Mesothelial cell of epicardium (in vitro differentiated cells): ENCODE measurements at regions not wholly inside any gene's neighbourhood (a gene's known extent, or its start where the extent isn't known, plus 50 kb on each side); places are given as distances from the start of the nearest gene placed in this dataset.

ENCODE experiments used
- DNase-seq, 2 experiments: peaks; one replicate each; pipeline ENCODE4 v3.0.0; 2021; ENCODE audit warnings: low spot score in 2 of 2; ENCODE audit not compliant: unreplicated experiment in 2 of 2
- H3K27ac Mint-ChIP-seq: 2 replicates; pipeline ENCODE4 v1.8.0; 2021; ENCODE audit warnings: mixed read lengths
- H3K27me3 Mint-ChIP-seq: 2 replicates; pipeline ENCODE4 v1.8.0; 2021; ENCODE audit warnings: low read depth, mixed read lengths
- H3K36me3 Mint-ChIP-seq: 2 replicates; pipeline ENCODE4 v1.8.0; 2021; ENCODE audit warnings: mixed read lengths
- H3K4me1 Mint-ChIP-seq: 2 replicates; pipeline ENCODE4 v1.8.0; 2021; ENCODE audit warnings: mixed read lengths
- H3K4me3 Mint-ChIP-seq: 2 replicates; pipeline ENCODE4 v1.8.0; 2021; ENCODE audit warnings: mild to moderate bottlenecking, moderate library complexity, mixed read lengths
- H3K9me3 Mint-ChIP-seq: 2 replicates; pipeline ENCODE4 v1.8.0; 2021; ENCODE audit warnings: mixed read lengths
- TF ChIP-seq, protein P1 (sequence below): fragments of 200-600 bp; sonication (generic); IDR thresholded peaks from one replicate; pipeline ENCODE4 v1.5.0; 2021; ENCODE audit warnings: antibody characterized with exemption; ENCODE audit not compliant: unreplicated experiment

DNA sequence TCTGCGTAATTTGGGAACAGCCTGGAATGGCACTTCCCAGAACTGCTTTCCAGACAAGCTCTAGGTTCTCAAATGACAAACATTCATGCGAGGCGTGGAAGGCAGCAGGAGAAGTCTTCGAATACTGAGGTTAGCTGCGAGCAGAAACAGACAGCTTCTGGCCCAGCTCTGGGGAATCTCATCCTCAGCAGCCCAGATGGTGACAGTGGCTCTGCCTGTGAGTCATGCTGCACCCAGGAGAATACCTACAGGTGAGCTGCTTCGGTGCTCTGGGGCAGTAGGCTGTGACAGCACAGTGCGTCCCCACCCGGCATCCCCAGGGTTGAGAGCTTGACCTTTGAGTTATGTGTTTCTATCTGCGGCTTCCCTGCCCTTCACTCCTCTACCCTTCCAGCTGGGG, 258.6 kb downstream of the KLF13 start:
- Mint-ChIP-seq H3K9me3 (peaks cover 28% of the 10 kb centered on the region), H3K27ac (no peak overlapping the region), H3K36me3 (no peaks in the 10 kb centered on the region), H3K27me3 (peaks cover 5% of the 10 kb centered on the region), H3K4me3 (no peak overlapping the region), H3K4me1 (no peaks in the 10 kb centered on the region)
- no peak for DNase-seq
- TF ChIP-seq, protein P1, sequence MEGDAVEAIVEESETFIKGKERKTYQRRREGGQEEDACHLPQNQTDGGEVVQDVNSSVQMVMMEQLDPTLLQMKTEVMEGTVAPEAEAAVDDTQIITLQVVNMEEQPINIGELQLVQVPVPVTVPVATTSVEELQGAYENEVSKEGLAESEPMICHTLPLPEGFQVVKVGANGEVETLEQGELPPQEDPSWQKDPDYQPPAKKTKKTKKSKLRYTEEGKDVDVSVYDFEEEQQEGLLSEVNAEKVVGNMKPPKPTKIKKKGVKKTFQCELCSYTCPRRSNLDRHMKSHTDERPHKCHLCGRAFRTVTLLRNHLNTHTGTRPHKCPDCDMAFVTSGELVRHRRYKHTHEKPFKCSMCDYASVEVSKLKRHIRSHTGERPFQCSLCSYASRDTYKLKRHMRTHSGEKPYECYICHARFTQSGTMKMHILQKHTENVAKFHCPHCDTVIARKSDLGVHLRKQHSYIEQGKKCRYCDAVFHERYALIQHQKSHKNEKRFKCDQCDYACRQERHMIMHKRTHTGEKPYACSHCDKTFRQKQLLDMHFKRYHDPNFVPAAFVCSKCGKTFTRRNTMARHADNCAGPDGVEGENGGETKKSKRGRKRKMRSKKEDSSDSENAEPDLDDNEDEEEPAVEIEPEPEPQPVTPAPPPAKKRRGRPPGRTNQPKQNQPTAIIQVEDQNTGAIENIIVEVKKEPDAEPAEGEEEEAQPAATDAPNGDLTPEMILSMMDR = no peak

- peaks cover 6% of the 10 kb centered on the region for H3K4me1 Mint-ChIP-seq
- H3K9me3 Mint-ChIP-seq = peaks cover 20% of the 10 kb centered on the region
- H3K27ac Mint-ChIP-seq = no peak overlapping the region
- no peak for DNase-seq
- H3K27me3 Mint-ChIP-seq = peaks cover 5% of the 10 kb centered on the region
- TF ChIP-seq, protein P1 = no peak
- H3K4me3 Mint-ChIP-seq = no peak overlapping the region
- no peaks in the 10 kb centered on the region for H3K36me3 Mint-ChIP-seq
These were observed 260.2 kb downstream of the KLF13 start for GRCh38 chr15:31586841-31587240.

DNA sequence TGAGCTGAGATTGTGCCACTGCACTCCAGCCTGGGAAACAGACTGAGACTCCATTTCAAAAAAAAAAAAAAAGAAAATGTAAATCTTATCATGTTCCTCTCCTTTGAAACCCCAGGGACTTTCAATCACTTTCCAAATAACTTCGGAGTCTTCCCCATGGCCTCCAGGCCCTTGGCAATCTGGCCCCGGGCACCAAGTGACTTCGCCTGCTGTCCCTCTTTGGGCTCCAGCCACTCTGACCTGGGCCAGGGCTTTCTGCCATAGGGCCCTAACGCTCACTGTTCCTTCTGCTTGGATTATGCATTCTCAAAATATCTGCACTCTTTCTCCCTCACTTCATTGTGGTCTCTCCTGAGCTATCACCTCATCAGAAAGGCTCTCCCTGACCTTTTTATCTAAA, 260.9 kb downstream of the KLF13 start:
- no peak for DNase-seq
- Mint-ChIP-seq H3K27me3 (peaks cover 5% of the 10 kb centered on the region), H3K9me3 (peaks cover 12% of the 10 kb centered on the region), H3K27ac (no peak overlapping the region), H3K36me3 (no peaks in the 10 kb centered on the region), H3K4me3 (no peak overlapping the region), H3K4me1 (peaks cover 6% of the 10 kb centered on the region)
- TF ChIP-seq, protein P1 = no peak

DNA sequence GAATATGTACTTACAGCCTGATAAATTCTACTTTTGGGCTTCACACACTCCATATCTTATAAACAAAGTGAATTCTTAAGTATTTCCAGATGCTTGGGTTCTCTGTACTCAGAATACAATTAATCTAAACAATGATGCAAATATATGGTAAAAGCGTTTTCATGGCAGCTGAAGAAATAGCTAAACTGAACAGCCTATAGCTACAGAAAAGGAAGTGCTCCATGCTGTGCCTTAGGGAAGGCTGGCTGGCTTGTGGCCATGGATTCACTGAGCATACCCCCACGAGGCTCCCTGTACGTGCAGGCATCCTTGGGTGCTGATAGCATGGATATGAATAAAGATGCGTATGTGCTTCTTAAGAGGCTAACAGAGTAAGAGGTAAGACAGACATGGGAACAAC, 264.0 kb downstream of the KLF13 start:
- TF ChIP-seq, protein P1 = no peak
- no peak for DNase-seq
- Mint-ChIP-seq H3K4me1 (peaks cover 6% of the 10 kb centered on the region), H3K27ac (no peak overlapping the region), H3K36me3 (no peaks in the 10 kb centered on the region), H3K4me3 (no peak overlapping the region), H3K9me3 (peaks cover 5% of the 10 kb centered on the region), H3K27me3 (peaks cover 2% of the 10 kb centered on the region)

- no peaks in the 10 kb centered on the region for H3K36me3 Mint-ChIP-seq
- H3K4me3 Mint-ChIP-seq = no peak overlapping the region
- no peak for DNase-seq
- H3K27ac Mint-ChIP-seq = no peak overlapping the region
- peaks cover 6% of the 10 kb centered on the region for H3K4me1 Mint-ChIP-seq
- TF ChIP-seq, protein P1 = no peak
- no peaks in the 10 kb centered on the region for H3K27me3 Mint-ChIP-seq
- H3K9me3 Mint-ChIP-seq = peaks cover 5% of the 10 kb centered on the region
These were observed 265.3 kb downstream of the KLF13 start for GRCh38 chr15:31591908-31592307.

DNA sequence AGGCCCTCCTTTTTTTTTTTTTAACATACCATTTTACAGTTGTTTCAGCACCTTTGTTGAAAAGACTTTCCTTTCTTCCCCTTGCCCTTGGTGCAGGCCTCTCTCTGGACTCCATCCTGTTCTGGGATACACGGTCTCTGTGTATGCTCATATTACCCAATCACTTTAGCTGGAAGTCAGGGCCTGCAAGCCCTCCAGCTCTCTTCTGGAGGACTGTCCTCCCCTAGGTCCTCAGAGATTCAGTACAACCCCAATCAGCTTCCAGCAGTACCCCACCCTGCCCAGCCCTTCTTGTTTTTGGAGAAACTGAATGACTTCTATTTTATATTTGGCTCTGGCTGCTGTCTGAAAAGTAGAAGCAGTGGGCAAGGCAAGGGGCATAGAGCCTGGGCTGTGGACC, 270.8 kb downstream of the KLF13 start:
- DNase-seq = no peak
- H3K9me3 Mint-ChIP-seq = peaks cover 21% of the 10 kb centered on the region
- peaks cover 12% of the 10 kb centered on the region for H3K4me1 Mint-ChIP-seq
- H3K36me3 Mint-ChIP-seq = no peaks in the 10 kb centered on the region
- no peaks in the 10 kb centered on the region for H3K27me3 Mint-ChIP-seq
- H3K27ac Mint-ChIP-seq = no peak overlapping the region
- TF ChIP-seq, protein P1 = no peak
- H3K4me3 Mint-ChIP-seq = no peak overlapping the region
